ENCODE measurements at regions not wholly inside any gene's neighbourhood (a gene's known extent, or its start where the extent isn't known, plus 50 kb on each side); places are given as distances from the start of the nearest gene placed in this dataset.

DNA sequence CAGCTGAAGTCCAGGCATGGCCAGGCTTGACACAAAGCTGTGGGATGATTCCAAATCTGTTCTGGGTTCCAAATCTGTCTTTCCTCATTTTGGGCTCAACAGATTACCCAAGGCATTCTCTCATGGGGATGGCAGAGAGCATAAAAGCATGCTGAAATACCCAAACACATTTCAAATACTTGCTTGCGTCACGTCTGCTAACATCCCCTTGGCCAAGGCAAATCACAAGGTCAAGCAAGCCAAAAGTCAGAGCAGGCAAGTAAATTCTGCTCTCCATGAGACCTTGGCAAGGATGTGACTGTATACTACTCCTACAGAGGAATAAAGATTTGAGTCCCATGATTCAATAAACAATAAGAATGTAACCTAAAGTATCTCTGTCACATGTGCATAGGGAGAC is 306.7 kb downstream of the EPB41L4A start:
- TF ChIP-seq EP300 (IDR thresholded peaks at IDR 0.05): no peak
- no peak for TF ChIP-seq CTCF (IDR thresholded peaks at IDR 0.05)
- 16 to 65% methylated on average over 2 of the region's 2 CpGs for WGBS, 2 donors
- H3K27ac ChIP-seq: no peak overlapping the region

GRCh38 chr5:112109331-112110007 is 309.6 kb downstream of the EPB41L4A start:
- Histone ChIP-seq H3K4me1 (no peaks in the 10 kb centered on the region), H3K27me3 (no peaks in the 10 kb centered on the region), H3K27ac (no peak overlapping the region), H3K9me3 (no peaks in the 10 kb centered on the region), H3K4me3 (no peak overlapping the region), H3K36me3 (no peaks in the 10 kb centered on the region)
- DNase-seq (ENCODE audit: low spot score in 2 of 2): peak in 1 of 2 donors; percentile 21
- 73 to 85% methylated on average over 4 of the region's 4 CpGs for WGBS, 2 donors
- no peak for TF ChIP-seq EP300 (IDR thresholded peaks at IDR 0.05)
- no peak for TF ChIP-seq POLR2A (IDR thresholded peaks at IDR 0.05)
- no peak for TF ChIP-seq CTCF (IDR thresholded peaks at IDR 0.05)

More for the DNA sequence above, 306.7 kb downstream of the EPB41L4A start:
- Histone ChIP-seq H3K27me3 (no peaks in the 10 kb centered on the region), H3K36me3 (no peaks in the 10 kb centered on the region), H3K4me3 (no peak overlapping the region), H3K9me3 (no peaks in the 10 kb centered on the region), H3K4me1 (no peaks in the 10 kb centered on the region)
- DNase-seq (ENCODE audit: low spot score in 2 of 2): no peak

DNA sequence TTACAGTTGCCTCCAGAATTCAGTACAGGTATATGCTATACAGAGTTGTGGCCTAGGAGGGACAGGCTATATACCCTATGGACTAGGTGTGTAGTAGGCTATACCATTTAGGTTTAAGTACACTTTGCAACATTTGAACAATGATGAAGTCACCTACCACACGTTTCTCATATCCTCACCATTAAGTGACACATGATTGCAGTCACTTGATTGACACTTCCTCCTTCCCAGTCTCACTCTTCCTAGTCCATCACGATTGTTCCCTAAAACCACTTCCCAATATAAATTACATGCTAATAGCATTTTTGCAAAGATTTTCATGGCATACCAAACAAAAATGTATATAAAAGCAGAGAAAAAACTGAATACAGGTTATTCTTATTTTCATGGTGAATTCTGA is 312.2 kb downstream of the EPB41L4A start:
- Histone ChIP-seq H3K9me3 (no peaks in the 10 kb centered on the region), H3K27ac (no peak overlapping the region), H3K4me1 (no peaks in the 10 kb centered on the region), H3K36me3 (no peaks in the 10 kb centered on the region), H3K4me3 (no peak overlapping the region), H3K27me3 (no peaks in the 10 kb centered on the region)
- TF ChIP-seq CTCF (IDR thresholded peaks at IDR 0.05) (no peak), EP300 (IDR thresholded peaks at IDR 0.05) (peak in 1 of 2 donors; percentile 55)
- 56 to 71% methylated on average over 2 of the region's 2 CpGs for WGBS, 2 donors
- DNase-seq (ENCODE audit: low spot score in 2 of 2): no peak

DNA sequence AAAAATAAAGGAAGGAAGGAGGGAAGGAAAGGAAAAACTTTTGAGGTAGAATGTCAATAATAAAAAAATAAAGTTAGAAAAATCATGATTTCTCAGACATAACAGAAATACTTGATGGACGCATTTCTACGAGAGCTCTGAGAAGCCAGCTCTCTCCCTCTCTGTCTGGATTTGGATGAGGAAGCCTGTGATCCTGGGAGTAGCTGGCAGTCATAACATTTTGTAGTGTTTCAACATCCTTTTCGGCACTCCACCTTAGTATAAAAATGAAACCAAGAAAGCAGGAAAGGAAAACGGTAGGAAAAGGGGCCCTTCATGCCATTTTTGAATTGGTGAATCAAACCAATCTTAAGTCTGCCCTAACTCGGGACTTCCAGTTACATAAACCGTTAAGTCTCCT is 321.3 kb downstream of the EPB41L4A start:
- WGBS, 2 donors: 89 to 92% methylated on average over 6 of the region's 6 CpGs
- H3K27me3 ChIP-seq: no peaks in the 10 kb centered on the region

More for the DNA sequence above, 321.3 kb downstream of the EPB41L4A start:
- TF ChIP-seq POLR2A (IDR thresholded peaks at IDR 0.05): no peak
- no peak for TF ChIP-seq EP300 (IDR thresholded peaks at IDR 0.05)
- no peak for TF ChIP-seq CTCF (IDR thresholded peaks at IDR 0.05)
- no peak overlapping the region for H3K4me3 ChIP-seq
- H3K4me1 ChIP-seq: no peaks in the 10 kb centered on the region
- no peaks in the 10 kb centered on the region for H3K36me3 ChIP-seq
- H3K9me3 ChIP-seq: peaks cover 0 to 6% (median 0%) of the 10 kb centered on the region in 4 donors
- H3K27ac ChIP-seq: no peak overlapping the region
- no peak for DNase-seq (ENCODE audit: low spot score in 2 of 2)
